GM12892 (cell line): ENCODE measurements at regions not wholly inside any gene's neighbourhood (a gene's known extent, or its start where the extent isn't known, plus 50 kb on each side); places are given as distances from the start of the nearest gene placed in this dataset.

ENCODE experiments used
- POLR2A ChIP-seq: IDR thresholded peaks from 2 replicates; pipeline ENCODE4 v1.6.1; 2011; ENCODE audit warnings: low read depth, low read length, control low read depth
- POLR2AphosphoS5 ChIP-seq: IDR thresholded peaks from 2 replicates; pipeline ENCODE4 v1.6.1; 2011; ENCODE audit warnings: low read depth, low read length, control low read depth
- TAF1 ChIP-seq: IDR thresholded peaks from 2 replicates; pipeline ENCODE4 v1.6.1; 2011; ENCODE audit warnings: low read depth, mild to moderate bottlenecking, control low read depth, low read length, borderline replicate concordance

GRCh38 chr22:47796128-47796908 lies 1033.9 kb downstream of the TBC1D22A start:
- TF ChIP-seq TAF1 (no peak), POLR2AphosphoS5 (no peak), POLR2A (no peak)
